ENCODE measurements at regions not wholly inside any gene's neighbourhood (a gene's known extent, or its start where the extent isn't known, plus 50 kb on each side); places are given as distances from the start of the nearest gene placed in this dataset.

DNA sequence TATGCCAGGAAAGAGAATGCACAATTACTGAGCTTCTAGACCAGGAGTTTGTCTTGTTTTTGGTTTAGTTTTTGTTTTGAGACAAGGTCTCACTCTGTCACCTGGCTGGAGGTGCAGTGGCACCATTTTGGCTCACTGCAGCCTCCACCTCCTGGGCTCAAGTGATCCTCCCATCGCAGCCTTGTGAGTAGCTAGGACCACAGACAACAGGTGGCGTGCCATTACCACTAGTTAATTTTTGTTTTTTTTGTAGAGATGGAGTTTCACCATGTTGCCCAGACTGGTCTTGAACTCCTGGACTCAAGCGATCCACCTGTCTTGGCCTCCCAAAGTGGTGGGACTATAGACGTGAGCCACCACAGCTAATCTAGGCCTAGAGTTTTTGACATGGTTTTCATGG, 104.4 kb upstream of the CCDC54 start:
- Mint-ChIP-seq H3K4me1 (ENCODE audit: low read depth) (peaks cover 5% of the 10 kb centered on the region), H3K36me3 (ENCODE audit: low read depth) (no peaks in the 10 kb centered on the region), H3K27me3 (ENCODE audit: low read depth) (no peaks in the 10 kb centered on the region), H3K27ac (ENCODE audit: unreplicated experiment) (no peak overlapping the region), H3K4me3 (ENCODE audit: unreplicated experiment) (no peak overlapping the region), H3K9me3 (ENCODE audit: low read depth) (no peaks in the 10 kb centered on the region)
- DNase-seq (ENCODE audit: low spot score): no peak
- TF ChIP-seq, protein P1, sequence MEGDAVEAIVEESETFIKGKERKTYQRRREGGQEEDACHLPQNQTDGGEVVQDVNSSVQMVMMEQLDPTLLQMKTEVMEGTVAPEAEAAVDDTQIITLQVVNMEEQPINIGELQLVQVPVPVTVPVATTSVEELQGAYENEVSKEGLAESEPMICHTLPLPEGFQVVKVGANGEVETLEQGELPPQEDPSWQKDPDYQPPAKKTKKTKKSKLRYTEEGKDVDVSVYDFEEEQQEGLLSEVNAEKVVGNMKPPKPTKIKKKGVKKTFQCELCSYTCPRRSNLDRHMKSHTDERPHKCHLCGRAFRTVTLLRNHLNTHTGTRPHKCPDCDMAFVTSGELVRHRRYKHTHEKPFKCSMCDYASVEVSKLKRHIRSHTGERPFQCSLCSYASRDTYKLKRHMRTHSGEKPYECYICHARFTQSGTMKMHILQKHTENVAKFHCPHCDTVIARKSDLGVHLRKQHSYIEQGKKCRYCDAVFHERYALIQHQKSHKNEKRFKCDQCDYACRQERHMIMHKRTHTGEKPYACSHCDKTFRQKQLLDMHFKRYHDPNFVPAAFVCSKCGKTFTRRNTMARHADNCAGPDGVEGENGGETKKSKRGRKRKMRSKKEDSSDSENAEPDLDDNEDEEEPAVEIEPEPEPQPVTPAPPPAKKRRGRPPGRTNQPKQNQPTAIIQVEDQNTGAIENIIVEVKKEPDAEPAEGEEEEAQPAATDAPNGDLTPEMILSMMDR (IDR thresholded peaks at IDR 0.05): no peak

DNA sequence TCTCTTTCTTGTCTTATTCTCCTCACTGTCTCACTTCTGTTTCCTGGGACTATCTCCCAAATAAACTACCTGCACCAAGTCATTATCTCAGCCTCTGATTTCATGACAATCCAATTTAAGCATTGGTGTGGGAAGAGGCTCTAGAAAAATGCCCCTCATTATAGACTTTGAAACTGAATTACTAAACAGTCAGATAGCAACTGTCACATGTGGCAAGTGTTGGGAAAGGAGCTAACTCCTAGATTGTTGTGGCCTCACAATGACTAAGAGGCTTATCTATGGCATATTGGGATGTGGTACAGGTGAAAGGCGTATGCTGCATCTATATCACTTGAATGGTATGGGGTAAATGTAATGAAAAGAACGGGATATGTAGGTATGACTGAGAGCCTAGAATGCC, 103.5 kb upstream of the CCDC54 start:
- no peak for DNase-seq (ENCODE audit: low spot score)
- H3K9me3 Mint-ChIP-seq (ENCODE audit: low read depth): no peaks in the 10 kb centered on the region
- H3K4me3 Mint-ChIP-seq (ENCODE audit: unreplicated experiment): no peak overlapping the region
- no peak overlapping the region for H3K27ac Mint-ChIP-seq (ENCODE audit: unreplicated experiment)
- H3K36me3 Mint-ChIP-seq (ENCODE audit: low read depth): no peaks in the 10 kb centered on the region
- TF ChIP-seq, protein P1 (IDR thresholded peaks at IDR 0.05): no peak
- H3K4me1 Mint-ChIP-seq (ENCODE audit: low read depth): peaks cover 5% of the 10 kb centered on the region
- H3K27me3 Mint-ChIP-seq (ENCODE audit: low read depth): no peaks in the 10 kb centered on the region

DNA sequence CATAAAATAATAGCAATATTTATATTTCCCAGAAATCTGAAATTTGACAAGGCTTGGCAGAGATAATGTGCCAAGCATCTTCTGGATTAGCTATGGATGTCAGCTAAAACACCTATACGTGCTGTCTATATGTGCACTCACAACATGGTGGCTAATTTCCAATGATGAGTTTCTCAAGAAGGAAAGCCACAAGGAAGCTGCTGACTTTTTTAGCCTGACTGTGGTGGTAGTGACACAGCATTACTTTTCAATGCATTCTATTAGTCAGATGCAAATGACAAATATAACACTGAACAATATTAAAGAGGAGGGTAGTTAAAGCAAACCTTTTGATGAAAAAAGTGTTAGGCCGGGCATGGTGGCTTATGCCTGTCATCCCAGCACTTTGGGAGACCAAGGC, 101.7 kb upstream of the CCDC54 start:
- Mint-ChIP-seq H3K4me1 (ENCODE audit: low read depth) (peaks cover 5% of the 10 kb centered on the region), H3K27me3 (ENCODE audit: low read depth) (no peaks in the 10 kb centered on the region), H3K36me3 (ENCODE audit: low read depth) (no peaks in the 10 kb centered on the region)

DNA sequence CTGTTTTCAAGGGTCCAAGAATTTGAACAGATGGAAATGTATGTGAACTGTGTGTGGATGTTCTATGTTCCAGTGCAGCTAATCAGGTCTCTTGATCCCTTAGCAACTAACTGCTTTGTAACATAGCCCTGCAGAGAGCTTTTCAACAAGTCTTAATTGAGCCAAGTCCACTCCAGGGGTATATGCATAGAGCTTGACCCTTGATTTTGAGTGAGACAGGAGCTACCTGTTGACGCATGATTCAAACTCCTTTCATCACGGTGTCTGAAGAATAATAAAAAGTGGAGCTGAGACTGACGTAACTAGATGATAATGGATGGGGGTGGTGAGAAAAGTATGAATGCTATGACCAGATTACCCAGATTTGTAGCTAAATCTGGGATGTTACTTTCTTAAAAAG, 93.3 kb upstream of the CCDC54 start:
- no peak for DNase-seq (ENCODE audit: low spot score)
- Mint-ChIP-seq H3K4me1 (ENCODE audit: low read depth) (peaks cover 18% of the 10 kb centered on the region), H3K36me3 (ENCODE audit: low read depth) (peaks cover 3% of the 10 kb centered on the region), H3K4me3 (ENCODE audit: unreplicated experiment) (no peak overlapping the region), H3K9me3 (ENCODE audit: low read depth) (peaks cover 5% of the 10 kb centered on the region), H3K27me3 (ENCODE audit: low read depth) (no peaks in the 10 kb centered on the region), H3K27ac (ENCODE audit: unreplicated experiment) (peak overlapping the region; percentile 34)
- TF ChIP-seq, protein P1 (IDR thresholded peaks at IDR 0.05): no peak

More for the DNA sequence above, 101.7 kb upstream of the CCDC54 start:
- no peak overlapping the region for H3K27ac Mint-ChIP-seq (ENCODE audit: unreplicated experiment)
- TF ChIP-seq, protein P1 (IDR thresholded peaks at IDR 0.05): no peak
- H3K4me3 Mint-ChIP-seq (ENCODE audit: unreplicated experiment): no peak overlapping the region
- DNase-seq (ENCODE audit: low spot score): no peak
- H3K9me3 Mint-ChIP-seq (ENCODE audit: low read depth): no peaks in the 10 kb centered on the region

DNA sequence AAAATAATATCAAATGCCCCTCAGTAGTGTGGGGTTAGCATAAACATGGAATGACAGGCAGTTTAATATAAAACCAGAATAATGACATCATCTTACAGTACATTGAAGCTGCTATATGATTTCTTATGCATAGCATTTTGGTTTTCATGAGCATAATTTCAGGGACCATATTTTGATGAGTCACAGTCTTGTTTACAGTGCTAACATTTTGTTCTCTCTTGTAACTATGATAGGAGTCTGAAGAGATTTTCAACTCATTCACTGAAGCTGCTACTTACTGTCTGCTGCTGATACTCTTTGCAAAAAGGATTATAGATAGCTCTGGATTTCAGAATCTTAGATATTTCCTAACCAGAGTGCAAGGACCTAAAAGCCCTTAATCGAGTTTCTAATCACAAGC, 92.6 kb upstream of the CCDC54 start:
- peaks cover 3% of the 10 kb centered on the region for H3K36me3 Mint-ChIP-seq (ENCODE audit: low read depth)
- no peak overlapping the region for H3K27ac Mint-ChIP-seq (ENCODE audit: unreplicated experiment)
- peaks cover 18% of the 10 kb centered on the region for H3K4me1 Mint-ChIP-seq (ENCODE audit: low read depth)
- H3K9me3 Mint-ChIP-seq (ENCODE audit: low read depth): peaks cover 5% of the 10 kb centered on the region
- H3K4me3 Mint-ChIP-seq (ENCODE audit: unreplicated experiment): no peak overlapping the region
- H3K27me3 Mint-ChIP-seq (ENCODE audit: low read depth): no peaks in the 10 kb centered on the region
- DNase-seq (ENCODE audit: low spot score): no peak
- TF ChIP-seq, protein P1 (IDR thresholded peaks at IDR 0.05): no peak

Measured in chondrocyte (in vitro differentiated cells).